ENCODE measurements at regions not wholly inside any gene's neighbourhood (a gene's known extent, or its start where the extent isn't known, plus 50 kb on each side); places are given as distances from the start of the nearest gene placed in this dataset.

DNA sequence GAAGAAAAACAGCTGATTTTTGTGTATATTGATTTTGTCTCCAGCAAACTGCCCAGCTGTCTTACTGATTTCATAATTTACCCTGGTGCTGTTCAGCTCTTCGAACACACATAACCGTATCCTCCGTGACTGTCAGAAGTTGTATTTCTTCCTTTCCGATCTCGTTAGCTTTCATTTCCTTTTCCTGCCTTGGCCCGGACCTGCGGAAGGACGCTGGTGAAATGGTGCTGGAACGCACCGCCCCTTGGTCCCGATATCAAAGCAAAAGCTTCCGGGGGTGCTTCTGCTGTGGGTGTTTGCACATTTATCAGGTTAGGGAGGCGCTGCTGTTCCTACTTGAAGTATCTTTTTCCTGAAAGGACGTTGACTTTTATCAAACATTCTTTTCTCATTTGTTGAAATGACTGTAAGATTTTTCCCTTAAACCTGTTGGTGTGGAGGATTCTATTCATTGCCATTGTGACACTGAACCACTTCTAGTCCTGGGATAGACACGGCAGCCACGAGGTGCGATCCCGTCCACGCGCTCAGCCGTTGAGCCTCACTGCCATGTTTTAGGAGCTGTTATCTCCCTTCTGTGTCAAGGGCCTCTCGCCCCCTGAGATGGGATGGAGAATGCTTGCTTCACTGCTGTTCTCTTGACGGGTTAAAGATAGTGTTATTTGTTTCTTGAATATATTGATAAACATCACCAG lies 72.6 kb downstream of the FOXL3 start:
- TF ChIP-seq POLR2A (IDR thresholded peaks at IDR 0.05), result no peak
- TF ChIP-seq, protein P1, sequence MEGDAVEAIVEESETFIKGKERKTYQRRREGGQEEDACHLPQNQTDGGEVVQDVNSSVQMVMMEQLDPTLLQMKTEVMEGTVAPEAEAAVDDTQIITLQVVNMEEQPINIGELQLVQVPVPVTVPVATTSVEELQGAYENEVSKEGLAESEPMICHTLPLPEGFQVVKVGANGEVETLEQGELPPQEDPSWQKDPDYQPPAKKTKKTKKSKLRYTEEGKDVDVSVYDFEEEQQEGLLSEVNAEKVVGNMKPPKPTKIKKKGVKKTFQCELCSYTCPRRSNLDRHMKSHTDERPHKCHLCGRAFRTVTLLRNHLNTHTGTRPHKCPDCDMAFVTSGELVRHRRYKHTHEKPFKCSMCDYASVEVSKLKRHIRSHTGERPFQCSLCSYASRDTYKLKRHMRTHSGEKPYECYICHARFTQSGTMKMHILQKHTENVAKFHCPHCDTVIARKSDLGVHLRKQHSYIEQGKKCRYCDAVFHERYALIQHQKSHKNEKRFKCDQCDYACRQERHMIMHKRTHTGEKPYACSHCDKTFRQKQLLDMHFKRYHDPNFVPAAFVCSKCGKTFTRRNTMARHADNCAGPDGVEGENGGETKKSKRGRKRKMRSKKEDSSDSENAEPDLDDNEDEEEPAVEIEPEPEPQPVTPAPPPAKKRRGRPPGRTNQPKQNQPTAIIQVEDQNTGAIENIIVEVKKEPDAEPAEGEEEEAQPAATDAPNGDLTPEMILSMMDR (IDR thresholded peaks at IDR 0.05), result no peak

Measured in adrenal gland (tissue), 5 donors.